Prostate gland (tissue), 2 donors: ENCODE measurements at regions not wholly inside any gene's neighbourhood (a gene's known extent, or its start where the extent isn't known, plus 50 kb on each side); places are given as distances from the start of the nearest gene placed in this dataset.
A peak's percentile ranks its signal among the peaks of the same experiment; 100 is the strongest.

Experiments
- DNase-seq: peaks from one replicate; pipeline ENCODE4 v3.0.0-alpha.2; 2019; ENCODE audit warnings: low spot score
- H3K27ac ChIP-seq, 2 donors: fragments of 200-600 bp; sonication (generic); 2 replicates each; pipeline ENCODE4 v1.5.1; 2017 to 2019
- H3K27me3 ChIP-seq: fragments of 200-600 bp; sonication (generic); replicated peaks from 2 replicates; pipeline ENCODE4 v1.5.1; 2019; ENCODE audit not compliant: insufficient read depth
- H3K36me3 ChIP-seq, 2 donors: fragments of 200-600 bp; sonication (generic); 1 replicate in 1 of 2; 2 replicates in 1 of 2; pipeline versions ENCODE4 v1.5.1 to v1.8.1; 2017 to 2019
- H3K4me1 ChIP-seq: fragments of 200-600 bp; sonication (generic); replicated peaks from 2 replicates; pipeline ENCODE4 v1.5.1; 2019
- H3K4me3 ChIP-seq, 2 donors: fragments of 200-600 bp; sonication (generic); 2 replicates each; pipeline ENCODE4 v1.5.1; 2017 to 2019
- H3K9me3 ChIP-seq: fragments of 200-600 bp; sonication (generic); 2 replicates; pipeline ENCODE4 v1.5.1; 2017
- CTCF ChIP-seq, 4 experiments: fragments of 200-600 bp in 2 of 4; fragments of 450-650 bp in 2 of 4; sonication (generic) in 2 of 4; IDR thresholded peaks; 1 replicate in 3 of 4; 2 replicates in 1 of 4; pipeline ENCODE4 v1.5.1; 2016 to 2019; ENCODE audit warnings: antibody characterized with exemption in 4 of 4, mild to moderate bottlenecking in 2 of 4, moderate library complexity in 2 of 4
- POLR2A ChIP-seq: fragments of 450-650 bp; IDR thresholded peaks from one replicate; pipeline ENCODE4 v1.6.1; 2016; ENCODE audit warnings: antibody characterized with exemption, mild to moderate bottlenecking
- POLR2AphosphoS5 ChIP-seq: sonication (generic); formaldehyde crosslinking; IDR thresholded peaks from one replicate; pipeline ENCODE4 v1.6.1; 2017; ENCODE audit warnings: antibody characterized with exemption
- WGBS: methylation state at CpG from one replicate; pipeline ENCODE4 v1.1.5; 2018; 5-methylcytosine and 5-hydroxymethylcytosine counted together
- intact Hi-C: fragments of 100-400 bp; cut with DNase I; formaldehyde crosslinking; loops from one replicate; pipeline ENCODE4 v1.14.2; 2022

GRCh38 chr18:72091369-72091768 is 452.8 kb downstream of the CBLN2 start:
- Histone ChIP-seq H3K9me3 (no peaks in the 10 kb centered on the region), H3K27ac (no peak overlapping the region), H3K4me1 (no peaks in the 10 kb centered on the region), H3K36me3 (no peaks in the 10 kb centered on the region), H3K27me3 (no peaks in the 10 kb centered on the region), H3K4me3 (no peak overlapping the region)
- DNase-seq = no peak
- no peak for TF ChIP-seq CTCF (IDR thresholded peaks at IDR 0.05)
- no peak for TF ChIP-seq POLR2AphosphoS5
- no peak for TF ChIP-seq POLR2A
- intact Hi-C loops = no loop called here
- WGBS = 44% methylated on average over 5 of the region's 5 CpGs

GRCh38 chr18:72089432-72089831 is 454.7 kb downstream of the CBLN2 start:
- no peak overlapping the region for H3K27ac ChIP-seq
- H3K36me3 ChIP-seq = no peaks in the 10 kb centered on the region
- intact Hi-C loops = no loop called here
- TF ChIP-seq POLR2AphosphoS5 = no peak
- no peak for TF ChIP-seq POLR2A
- no peak for TF ChIP-seq CTCF (IDR thresholded peaks at IDR 0.05)
- no peaks in the 10 kb centered on the region for H3K9me3 ChIP-seq
- no peak overlapping the region for H3K4me3 ChIP-seq
- WGBS = 78% methylated on average over 3 of the region's 3 CpGs
- H3K4me1 ChIP-seq = no peaks in the 10 kb centered on the region
- DNase-seq = no peak
- no peaks in the 10 kb centered on the region for H3K27me3 ChIP-seq

GRCh38 chr18:72086421-72086820 is 457.7 kb downstream of the CBLN2 start:
- TF ChIP-seq CTCF (IDR thresholded peaks at IDR 0.05) (peak in 2 of 4 experiments; percentile 30 to 34), POLR2AphosphoS5 (no peak)
- no peaks in the 10 kb centered on the region for H3K4me1 ChIP-seq
- intact Hi-C loops = no loop called here
- no peak overlapping the region for H3K27ac ChIP-seq
- H3K27me3 ChIP-seq = no peaks in the 10 kb centered on the region
- WGBS = 18% methylated on average over 4 of the region's 4 CpGs
- DNase-seq = no peak
- H3K36me3 ChIP-seq = no peaks in the 10 kb centered on the region
- H3K9me3 ChIP-seq = no peaks in the 10 kb centered on the region
- no peak overlapping the region for H3K4me3 ChIP-seq

- H3K27me3 ChIP-seq = no peaks in the 10 kb centered on the region
- no peaks in the 10 kb centered on the region for H3K36me3 ChIP-seq
- H3K4me3 ChIP-seq = no peak overlapping the region
- no peaks in the 10 kb centered on the region for H3K4me1 ChIP-seq
- no peaks in the 10 kb centered on the region for H3K9me3 ChIP-seq
- DNase-seq = no peak
- WGBS = 94% methylated on average over 4 of the region's 4 CpGs
- TF ChIP-seq CTCF (IDR thresholded peaks at IDR 0.05) = no peak
- no peak for TF ChIP-seq POLR2AphosphoS5
- no peak for TF ChIP-seq POLR2A
- intact Hi-C loops = no loop called here
- H3K27ac ChIP-seq = no peak overlapping the region
Observed at GRCh38 chr18:72075040-72075439, 469.1 kb downstream of the CBLN2 start.

- DNase-seq = no peak
- 58% methylated on average over 7 of the region's 7 CpGs for WGBS
Observed at GRCh38 chr18:72063001-72063400, 481.1 kb downstream of the CBLN2 start.

More at GRCh38 chr18:72063001-72063400, 481.1 kb downstream of the CBLN2 start:
- H3K36me3 ChIP-seq = no peaks in the 10 kb centered on the region
- intact Hi-C loops = no loop called here
- H3K27me3 ChIP-seq = no peaks in the 10 kb centered on the region
- TF ChIP-seq CTCF (IDR thresholded peaks at IDR 0.05) = no peak
- H3K4me1 ChIP-seq = no peaks in the 10 kb centered on the region
- no peaks in the 10 kb centered on the region for H3K9me3 ChIP-seq
- no peak overlapping the region for H3K27ac ChIP-seq
- H3K4me3 ChIP-seq = no peak overlapping the region
